Right renal cortex interstitium (tissue), 3 donors: ENCODE measurements at regions not wholly inside any gene's neighbourhood (a gene's known extent, or its start where the extent isn't known, plus 50 kb on each side); places are given as distances from the start of the nearest gene placed in this dataset.
A peak's percentile ranks its signal among the peaks of the same experiment; 100 is the strongest.
"Not testable (repeated sequence)": the region's sequence is repeated elsewhere in the genome, so short reads cannot be mapped to it uniquely, and the experiment has no call there.

Experiments
- DNase-seq, 3 donors: peaks; one replicate each; pipeline ENCODE4 v3.0.0-alpha.2; 2013; ENCODE audit warnings: low read depth in 3 of 3, low spot score in 2 of 3

GRCh38 chr5:91500758-91501157 lies 117.6 kb upstream of the ARRDC3 start:
- no peak for DNase-seq

DNA sequence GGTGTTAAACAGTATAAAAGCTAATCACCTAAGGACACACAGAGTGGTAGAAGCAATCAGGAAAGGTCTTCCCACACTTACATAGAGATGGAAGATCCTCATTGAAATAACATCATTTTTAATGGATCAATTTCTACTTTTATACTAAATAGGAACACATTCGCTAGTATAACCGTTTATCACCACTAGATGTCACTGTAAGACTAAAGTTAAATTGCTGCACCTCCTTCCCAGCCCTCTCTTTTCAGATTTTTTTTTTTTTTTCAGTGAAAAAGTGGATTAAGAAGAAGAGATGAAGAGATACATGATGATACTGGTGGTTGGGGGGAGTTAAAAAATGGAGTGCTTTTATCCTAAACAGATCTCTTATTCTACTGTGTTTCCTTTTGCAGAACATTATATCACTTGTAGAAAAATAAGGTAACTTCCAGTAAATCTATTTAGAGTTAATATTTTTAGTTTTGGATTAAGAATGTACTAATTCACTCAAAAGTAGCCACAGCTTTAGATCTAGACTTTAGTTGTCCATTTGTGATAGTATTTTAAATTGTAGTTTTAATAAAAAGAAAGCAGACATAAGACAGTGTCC lies 116.9 kb upstream of the ARRDC3 start:
- DNase-seq: peak; percentile 6 to 29 (median 15)

DNA sequence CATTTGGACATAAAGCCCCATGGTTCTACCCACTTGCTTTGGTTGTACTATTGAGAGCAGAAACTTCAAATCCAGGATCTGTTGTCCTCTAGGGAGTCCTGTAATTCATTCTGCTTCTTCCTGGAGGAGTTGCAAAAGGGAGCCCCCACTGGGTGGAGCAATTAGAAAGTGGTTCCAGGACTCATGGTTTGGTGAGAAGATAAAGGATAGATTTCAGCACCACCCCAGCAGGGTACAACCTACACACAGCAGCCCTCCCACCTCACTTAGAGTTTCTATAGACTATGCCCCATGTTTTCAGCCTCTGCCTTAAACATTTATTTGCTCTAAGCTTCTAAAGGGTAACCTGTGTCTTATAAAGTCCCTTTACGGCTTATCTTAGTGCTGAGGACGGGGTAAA lies 112.6 kb upstream of the ARRDC3 start:
- DNase-seq: no peak

DNA sequence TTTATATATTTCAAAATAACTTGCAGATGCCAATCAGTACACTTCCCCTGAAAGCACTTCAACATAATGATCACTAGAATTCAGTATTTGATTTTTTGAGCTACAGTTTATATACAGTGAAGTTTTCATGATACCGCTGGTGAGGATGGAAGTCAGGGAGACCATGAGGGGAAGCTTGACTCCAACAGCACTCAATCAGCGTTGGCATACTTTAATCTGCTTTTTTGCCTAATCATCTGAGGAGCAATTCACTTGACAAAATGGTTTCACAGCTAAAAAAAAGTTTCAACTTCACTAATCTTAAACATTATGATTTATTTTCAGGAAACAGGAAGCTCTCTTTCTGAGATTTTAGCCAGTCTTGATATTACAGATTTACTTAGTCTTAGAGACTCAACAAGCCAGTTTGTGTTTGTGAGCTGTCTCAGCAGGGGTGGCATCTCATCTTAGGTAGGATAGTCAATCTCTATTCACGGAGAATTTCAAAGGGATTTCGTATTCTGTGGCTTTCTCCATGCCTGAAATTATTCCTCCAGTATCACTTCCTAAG lies 111.4 kb upstream of the ARRDC3 start:
- DNase-seq: no peak

- no peak for DNase-seq
Observed at GRCh38 chr5:91493086-91493485, 110.0 kb upstream of the ARRDC3 start.

DNA sequence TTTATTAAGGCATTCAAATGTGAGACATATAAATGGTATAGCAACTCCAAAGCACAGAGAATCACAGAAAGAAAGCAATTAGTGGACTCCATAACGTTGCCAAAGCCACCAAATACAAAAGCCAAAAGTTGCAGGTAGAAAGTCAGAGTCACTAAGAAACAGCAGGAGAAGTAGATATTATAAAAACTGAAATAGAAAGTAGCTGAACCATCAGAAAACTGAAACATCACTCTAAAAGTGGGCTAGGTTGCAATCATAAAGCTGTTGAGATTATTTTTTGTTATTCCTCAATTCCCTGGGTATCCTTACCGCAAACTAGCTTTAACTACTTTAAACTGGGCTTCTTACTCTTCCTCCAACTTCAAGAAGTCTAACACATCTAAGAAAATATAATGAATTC lies 108.1 kb upstream of the ARRDC3 start:
- no peak for DNase-seq

GRCh38 chr5:91490316-91490715 lies 107.2 kb upstream of the ARRDC3 start:
- no peak for DNase-seq

DNA sequence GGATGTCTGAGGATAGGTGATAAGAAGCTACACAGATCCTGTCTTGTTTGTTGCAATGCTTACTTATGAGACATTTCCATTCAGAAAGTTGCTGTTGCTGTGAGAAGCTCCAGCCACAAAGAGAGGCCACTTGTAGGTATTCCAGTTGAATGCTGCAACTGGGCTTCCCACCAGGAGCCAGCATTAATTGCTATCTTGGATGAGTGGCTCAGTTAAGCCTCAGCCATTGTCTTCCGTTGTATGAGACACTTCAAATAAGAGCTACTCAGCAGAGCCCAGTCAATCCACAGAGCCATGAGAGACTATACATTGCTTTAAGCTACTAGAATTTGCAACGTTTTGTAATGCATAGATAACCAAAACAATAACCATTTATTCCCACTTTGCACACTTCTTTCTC lies 104.3 kb upstream of the ARRDC3 start:
- DNase-seq: no peak

DNA sequence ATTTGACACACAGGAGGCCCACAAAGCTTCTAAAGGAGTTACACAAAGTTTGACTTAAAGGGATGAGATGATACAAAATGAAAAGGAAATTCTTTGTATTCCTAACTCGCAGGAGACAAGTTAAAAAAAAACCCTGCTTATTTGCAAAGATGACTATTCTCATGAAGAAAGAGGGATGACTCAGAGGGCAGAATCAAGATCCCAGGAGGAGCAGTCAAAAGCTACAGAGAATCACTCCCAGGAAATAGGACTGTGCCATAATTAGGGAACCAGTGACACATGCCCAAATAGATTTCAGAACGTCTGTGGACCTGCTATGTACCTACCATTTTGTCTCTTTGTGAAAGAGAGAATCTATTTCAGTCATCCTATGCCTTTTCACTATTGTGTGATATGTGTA lies 103.5 kb upstream of the ARRDC3 start:
- DNase-seq: no peak

- no peak for DNase-seq
Observed at GRCh38 chr5:91484662-91485061, 101.5 kb upstream of the ARRDC3 start.

DNA sequence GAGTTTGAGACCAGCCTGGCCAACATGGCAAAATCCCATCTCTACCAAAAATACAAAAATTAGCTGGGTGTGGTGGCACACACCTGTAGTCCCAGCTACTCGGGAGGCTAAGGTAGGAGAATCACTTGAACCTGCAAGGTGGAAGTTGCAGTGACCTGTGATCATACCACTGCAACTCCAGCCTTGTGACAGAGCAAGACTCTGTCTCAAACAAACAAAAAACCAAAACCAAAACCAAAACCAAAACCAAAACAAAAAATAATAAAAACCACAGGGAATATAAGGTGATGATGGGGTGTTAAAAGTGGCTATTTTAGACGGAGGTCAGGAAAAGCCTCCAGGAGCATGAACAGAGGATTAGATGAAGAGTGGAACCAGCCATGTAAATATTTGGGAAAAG lies 96.3 kb upstream of the ARRDC3 start:
- DNase-seq: not testable (repeated sequence)

DNA sequence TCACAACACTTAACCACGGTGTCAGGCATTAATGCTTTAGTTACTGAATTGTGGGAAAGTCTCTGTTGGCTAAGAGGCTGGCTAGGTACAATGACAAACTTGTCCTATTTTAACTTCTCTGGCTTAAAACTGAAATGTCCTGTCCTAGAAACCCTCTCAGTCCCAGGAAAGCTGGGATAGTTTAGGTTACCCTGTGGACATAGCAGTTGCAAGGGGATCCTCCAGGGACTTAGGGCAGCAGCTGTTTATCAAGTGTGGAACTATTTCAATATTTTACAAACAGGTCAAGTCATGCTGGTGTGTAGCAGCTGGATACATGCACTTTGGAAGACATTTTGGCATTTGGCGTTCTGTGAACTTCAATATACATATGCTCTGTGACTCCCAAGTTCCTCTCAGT lies 95.0 kb upstream of the ARRDC3 start:
- no peak for DNase-seq

DNA sequence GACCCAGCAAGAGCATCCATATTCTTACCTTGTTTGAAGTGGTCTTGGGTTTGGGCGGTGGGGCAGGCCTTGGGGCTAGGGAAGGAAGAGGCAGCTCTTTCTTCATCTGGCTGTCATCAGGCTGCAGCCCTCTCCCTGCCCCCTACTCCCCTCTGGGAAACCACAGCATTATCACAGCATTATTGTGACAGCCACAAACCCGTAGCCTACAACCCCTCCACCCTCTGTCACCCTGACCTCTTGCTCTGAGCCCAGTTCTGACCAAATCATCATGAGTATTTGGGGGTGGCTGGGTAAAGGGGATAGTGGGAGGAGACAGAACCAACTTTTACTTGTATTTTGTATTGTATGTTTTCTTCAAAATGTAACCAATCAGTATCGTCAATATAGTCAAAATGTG lies 94.3 kb upstream of the ARRDC3 start:
- no peak for DNase-seq

- DNase-seq: no peak
Observed at GRCh38 chr5:91474201-91474600, 91.1 kb upstream of the ARRDC3 start.

DNA sequence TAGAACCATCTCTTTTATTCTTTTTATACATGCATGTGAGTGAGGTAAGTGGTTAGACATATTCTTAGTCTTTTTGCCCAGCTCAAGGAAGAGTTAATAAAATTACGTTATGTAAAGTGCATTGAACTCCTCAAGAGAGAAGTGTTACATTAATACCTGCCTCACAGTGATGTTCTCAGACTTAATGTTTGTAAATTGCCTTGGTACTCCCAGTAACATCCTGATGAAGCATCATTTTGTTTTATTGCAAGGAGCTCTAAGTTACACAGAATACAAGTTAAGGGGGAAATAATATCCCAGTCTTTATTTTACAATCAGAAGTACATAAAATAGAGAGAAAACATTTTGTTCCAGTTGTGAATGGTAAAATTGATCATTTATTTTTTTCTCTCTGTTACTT lies 89.5 kb upstream of the ARRDC3 start:
- DNase-seq: no peak

DNA sequence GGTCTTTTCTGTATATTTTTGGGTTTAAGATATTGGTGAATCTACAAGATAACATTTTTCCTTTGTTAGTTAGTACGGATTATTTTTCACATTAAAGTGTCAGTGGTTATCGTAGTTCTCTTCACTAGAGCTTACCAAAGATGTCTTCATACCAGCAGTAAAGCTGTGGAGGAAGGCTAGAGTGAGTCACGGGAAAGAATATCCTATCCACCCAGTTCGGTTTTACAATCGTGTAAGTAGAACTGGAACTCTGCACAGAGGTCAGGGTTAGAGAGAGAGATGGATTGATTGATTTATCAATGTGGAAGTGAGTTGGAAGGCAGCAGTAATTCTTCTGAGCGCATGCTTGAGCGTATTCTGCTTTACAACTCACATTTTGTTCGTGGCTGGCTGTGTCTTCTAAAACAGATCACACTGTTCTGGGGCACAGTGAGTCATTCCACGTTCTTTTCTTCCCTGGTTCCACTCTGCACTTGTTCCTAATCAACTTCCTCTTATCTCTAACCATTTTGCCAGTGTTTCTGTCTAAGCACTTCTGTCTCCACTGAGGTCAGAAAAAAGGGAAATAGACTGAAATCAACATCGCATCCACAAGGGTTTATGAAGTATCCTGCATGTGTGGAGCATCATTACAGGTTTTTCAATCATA lies 86.5 kb upstream of the ARRDC3 start:
- no peak for DNase-seq

DNA sequence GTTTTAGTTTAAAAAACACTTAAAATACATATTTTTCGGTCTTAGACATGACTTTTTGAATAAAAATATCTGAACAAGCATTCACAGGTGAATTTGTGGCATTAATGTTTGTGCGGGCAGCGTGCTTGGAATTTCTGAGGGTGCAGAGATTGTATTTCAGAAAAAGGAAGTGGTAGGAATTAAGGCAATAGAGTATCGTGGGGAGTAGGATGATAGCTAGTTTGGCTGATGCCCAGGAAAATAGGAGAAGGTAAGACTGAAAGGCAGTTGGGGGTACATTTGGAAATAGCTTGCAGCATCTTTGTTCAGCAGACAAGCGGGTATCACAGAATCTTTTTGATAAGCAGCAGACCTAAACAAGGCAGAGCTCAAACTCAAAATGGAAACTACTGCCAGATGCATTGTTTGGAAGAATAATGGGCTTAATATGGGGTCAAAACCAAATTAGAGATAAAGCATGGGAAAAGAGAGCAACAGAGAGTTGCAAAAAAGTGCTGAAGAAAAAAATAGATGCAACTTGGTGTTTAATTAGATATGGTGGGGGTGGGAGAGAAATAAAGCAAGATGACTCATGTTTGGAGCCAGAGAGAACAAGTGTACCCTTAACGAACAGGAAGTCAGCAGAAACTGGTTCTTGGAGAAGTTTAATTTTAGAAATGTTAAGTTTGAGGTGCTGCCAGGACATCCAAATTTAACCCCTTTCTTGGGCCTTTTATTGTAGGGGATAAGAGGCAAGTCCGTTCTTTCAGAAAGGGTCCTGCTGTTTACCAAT lies 85.7 kb upstream of the ARRDC3 start:
- no peak for DNase-seq

DNA sequence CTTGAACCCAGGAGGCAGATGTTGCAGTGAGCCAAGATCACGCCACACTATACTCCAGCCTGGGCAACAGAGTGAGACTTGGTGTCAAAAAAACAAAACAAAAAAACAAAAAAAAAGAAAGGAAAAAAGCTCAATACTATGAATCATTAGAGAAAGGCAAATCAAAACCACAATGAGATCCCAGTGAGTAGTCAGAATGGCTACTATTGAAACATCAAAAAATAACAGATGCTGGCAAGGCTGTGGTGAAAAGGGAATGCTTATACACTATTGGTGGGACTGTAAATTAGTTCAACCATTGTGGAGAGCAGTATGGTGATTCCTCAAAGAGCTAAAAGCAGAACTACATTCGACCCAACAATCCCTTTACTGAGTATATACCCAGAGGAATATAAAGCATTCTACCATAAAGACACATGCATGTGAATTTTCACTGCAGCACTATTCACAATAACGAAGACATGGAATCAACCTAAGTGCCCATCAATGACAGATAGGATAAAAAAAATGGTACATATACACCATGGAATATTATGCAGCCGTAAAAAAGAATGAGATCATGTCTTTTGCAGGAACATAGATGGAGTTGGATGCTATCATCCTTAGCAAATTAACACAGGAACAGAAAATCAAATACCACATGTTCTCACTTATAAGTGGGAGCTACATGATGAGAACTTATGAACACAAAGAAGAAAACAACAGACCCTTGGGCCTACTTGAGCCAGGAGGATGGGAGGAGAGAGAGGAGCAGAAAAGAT lies 81.9 kb upstream of the ARRDC3 start:
- no peak for DNase-seq

DNA sequence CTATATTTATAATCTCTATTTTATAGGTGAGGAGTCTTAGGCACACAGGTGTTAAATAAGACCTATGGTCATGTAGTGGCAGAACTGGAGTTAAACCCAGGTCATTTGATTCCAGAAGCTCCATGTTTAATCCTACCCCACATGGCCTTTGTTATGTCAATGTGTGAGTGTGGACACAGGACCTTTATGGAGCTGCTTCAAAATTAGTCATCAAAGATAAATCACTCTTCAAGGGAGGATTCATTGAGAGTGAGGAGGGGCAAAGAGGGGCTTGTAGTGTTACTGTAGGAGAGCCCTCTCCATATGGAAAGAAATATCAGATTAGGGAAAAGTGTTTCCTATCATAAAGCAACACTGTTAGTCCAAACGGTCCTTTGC lies 74.6 kb upstream of the ARRDC3 start:
- DNase-seq: no peak

DNA sequence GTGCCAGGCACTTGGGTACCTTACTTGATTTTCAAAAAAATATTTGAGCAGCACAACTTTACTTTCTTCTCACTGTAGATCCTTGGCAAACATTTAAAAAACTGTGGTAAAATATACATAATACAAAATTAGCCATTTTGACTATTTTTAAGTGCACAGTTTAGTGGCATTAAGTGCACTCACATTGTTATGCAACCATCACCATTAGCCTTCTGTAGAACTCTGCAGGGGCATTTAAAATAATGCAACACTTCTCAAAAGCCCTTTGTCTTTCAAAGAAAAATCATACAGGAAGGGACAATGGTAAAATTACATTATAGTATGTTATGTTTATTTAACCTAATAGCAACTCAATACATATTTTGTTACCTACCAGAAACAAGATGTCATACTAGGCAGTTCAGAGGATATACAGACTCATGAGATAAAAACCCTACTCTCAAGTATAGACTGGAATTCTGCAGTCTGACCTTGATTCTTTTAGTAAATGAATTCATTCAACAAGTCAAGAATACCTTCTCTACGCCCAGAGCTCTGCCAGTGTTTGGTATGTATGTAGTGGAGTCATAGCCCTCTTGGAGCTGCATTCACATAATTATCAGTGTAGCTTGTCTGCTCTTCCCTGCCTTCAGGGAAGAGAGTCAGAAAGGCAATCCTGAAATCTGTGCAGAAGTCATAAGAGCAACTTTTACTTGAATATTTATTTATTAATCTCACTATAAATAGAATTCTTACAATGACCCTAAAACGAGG lies 74.0 kb upstream of the ARRDC3 start:
- no peak for DNase-seq

- DNase-seq: no peak
Observed at GRCh38 chr5:91449083-91449482, 66.0 kb upstream of the ARRDC3 start.
